ENCODE measurements at regions not wholly inside any gene's neighbourhood (a gene's known extent, or its start where the extent isn't known, plus 50 kb on each side); places are given as distances from the start of the nearest gene placed in this dataset.
"Not testable (repeated sequence)": the region's sequence is repeated elsewhere in the genome, so short reads cannot be mapped to it uniquely, and the experiment has no call there.

DNA sequence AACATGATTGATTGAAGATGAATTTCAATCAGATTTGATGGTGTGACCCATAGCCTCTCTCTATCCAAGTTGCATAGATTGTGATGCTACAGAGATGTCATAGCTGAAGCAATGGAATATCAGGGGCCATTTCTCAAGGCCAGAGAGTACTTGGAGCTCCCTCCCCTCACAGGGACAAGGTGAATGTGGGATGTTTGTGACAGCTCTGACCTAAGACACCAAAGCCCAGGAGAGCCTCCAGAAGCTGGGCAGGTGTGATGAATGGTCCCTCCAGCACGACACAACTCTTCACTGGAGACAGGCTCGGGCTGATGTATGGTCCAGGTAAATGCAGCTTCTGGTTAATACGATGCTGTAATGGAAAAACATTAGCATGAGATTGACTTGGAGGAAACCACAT is 101.0 kb upstream of the ZC3H12A start:
- H3K27me3 Mint-ChIP-seq = peaks cover 14% of the 10 kb centered on the region
- no peaks in the 10 kb centered on the region for H3K9me3 Mint-ChIP-seq (ENCODE audit: insufficient read depth)
- WGBS (ENCODE audit: insufficient coverage) = 89% methylated on average over 3 of the region's 3 CpGs
- H3K9me3 ChIP-seq (ENCODE audit: control extremely low read depth in 1 of 3, control insufficient read depth in 2 of 3, insufficient read depth in 1 of 3, low read length in 2 of 3) = peaks cover 0 to 9% (median 0%) of the 10 kb centered on the region in 3 donors
- DNase-seq = no peak
- peaks cover 0 to 28% of the 10 kb centered on the region in 2 donors for H3K4me1 ChIP-seq (ENCODE audit: control insufficient read depth in 2 of 2, insufficient read depth in 2 of 2, low read length in 2 of 2)
- H3K36me3 ChIP-seq (replicated peaks in 1 of 2; ENCODE audit: control extremely low read depth in 1 of 2, control insufficient read depth in 1 of 2, extremely low read depth in 1 of 2, insufficient read depth in 2 of 2, low read length in 1 of 2) = no peaks in the 10 kb centered on the region
- H2AFZ ChIP-seq (ENCODE audit: insufficient read depth, low read depth, low read length, poor library complexity, severe bottlenecking) = no peak overlapping the region
- H3K9ac ChIP-seq (ENCODE audit: low read length) = no peak overlapping the region
- intact Hi-C loops (cut with micrococcal nuclease) = no loop called here
- no peak overlapping the region for H3K27ac ChIP-seq (ENCODE audit: low read length in 2 of 2)
- no peaks in the 10 kb centered on the region for H3K79me2 ChIP-seq (ENCODE audit: control insufficient read depth, insufficient read depth, low read length)
- ChIA-PET POLR2A (no interaction called here), CTCF (interaction anchor here (0.6 kb wide), 1 partner anchor 857 kb away, joined by 3 read pairs; no protein-coding TSS in a partner anchor)
- H3K4me1 Mint-ChIP-seq = peaks cover 20% of the 10 kb centered on the region
- H3K4me3 Mint-ChIP-seq = no peak overlapping the region
- H3K27me3 ChIP-seq (replicated peaks in 1 of 4; ENCODE audit: control extremely low read depth in 1 of 4, control insufficient read depth in 3 of 4, insufficient read depth in 4 of 4, low read length in 3 of 4) = no peaks in the 10 kb centered on the region
- H4K20me1 ChIP-seq (ENCODE audit: control insufficient read depth, insufficient read depth, low read length, poor library complexity, severe bottlenecking) = no peaks in the 10 kb centered on the region
- no peak overlapping the region for H3K4me3 ChIP-seq (ENCODE audit: control extremely low read depth in 1 of 5, extremely low read depth in 1 of 5, insufficient read depth in 1 of 5, low read depth in 2 of 5, low read length in 4 of 5)
- H3K4me2 ChIP-seq (replicated peaks; ENCODE audit: low read depth, low read length, poor library complexity, severe bottlenecking) = no peak overlapping the region
- ATAC-seq (ENCODE audit: low read depth) = no peak
- no peak overlapping the region for H3K27ac Mint-ChIP-seq
- TF ChIP-seq, protein P1, sequence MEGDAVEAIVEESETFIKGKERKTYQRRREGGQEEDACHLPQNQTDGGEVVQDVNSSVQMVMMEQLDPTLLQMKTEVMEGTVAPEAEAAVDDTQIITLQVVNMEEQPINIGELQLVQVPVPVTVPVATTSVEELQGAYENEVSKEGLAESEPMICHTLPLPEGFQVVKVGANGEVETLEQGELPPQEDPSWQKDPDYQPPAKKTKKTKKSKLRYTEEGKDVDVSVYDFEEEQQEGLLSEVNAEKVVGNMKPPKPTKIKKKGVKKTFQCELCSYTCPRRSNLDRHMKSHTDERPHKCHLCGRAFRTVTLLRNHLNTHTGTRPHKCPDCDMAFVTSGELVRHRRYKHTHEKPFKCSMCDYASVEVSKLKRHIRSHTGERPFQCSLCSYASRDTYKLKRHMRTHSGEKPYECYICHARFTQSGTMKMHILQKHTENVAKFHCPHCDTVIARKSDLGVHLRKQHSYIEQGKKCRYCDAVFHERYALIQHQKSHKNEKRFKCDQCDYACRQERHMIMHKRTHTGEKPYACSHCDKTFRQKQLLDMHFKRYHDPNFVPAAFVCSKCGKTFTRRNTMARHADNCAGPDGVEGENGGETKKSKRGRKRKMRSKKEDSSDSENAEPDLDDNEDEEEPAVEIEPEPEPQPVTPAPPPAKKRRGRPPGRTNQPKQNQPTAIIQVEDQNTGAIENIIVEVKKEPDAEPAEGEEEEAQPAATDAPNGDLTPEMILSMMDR (IDR thresholded peaks at IDR 0.05) = no peak
- TF ChIP-seq EZH2 (IDR thresholded peaks at IDR 0.05; ENCODE audit: borderline replicate concordance, insufficient read depth, low read depth, low read length, poor library complexity, severe bottlenecking) = no peak

DNA sequence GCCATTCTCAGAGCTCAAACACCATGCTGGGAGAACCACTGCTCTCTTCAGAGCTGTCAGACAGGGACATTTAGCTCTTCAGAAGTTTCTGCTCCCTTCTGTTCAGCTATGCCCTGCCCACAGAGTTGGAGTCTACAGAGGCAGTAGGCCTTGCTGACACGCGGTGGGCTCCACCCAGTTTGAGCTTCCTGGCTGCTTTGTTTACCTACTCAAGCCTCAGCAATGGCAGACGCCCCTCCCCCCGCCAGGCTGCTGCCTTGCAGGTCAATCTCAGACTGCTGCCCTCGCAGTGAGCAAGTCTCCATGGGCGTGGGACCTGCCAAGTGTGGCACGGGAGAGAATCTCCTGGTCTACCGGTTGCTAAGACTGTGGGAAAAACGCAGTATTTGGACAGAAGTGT is 93.8 kb upstream of the ZC3H12A start:
- DNase-seq; intact Hi-C loops (cut with micrococcal nuclease); H3K27ac Mint-ChIP-seq: not testable (repeated sequence)

More for the DNA sequence above, 93.8 kb upstream of the ZC3H12A start:
- H3K4me3 ChIP-seq (ENCODE audit: control extremely low read depth in 1 of 5, extremely low read depth in 1 of 5, insufficient read depth in 1 of 5, low read depth in 2 of 5, low read length in 4 of 5); H3K79me2 ChIP-seq (ENCODE audit: control insufficient read depth, insufficient read depth, low read length); H3K27ac ChIP-seq (ENCODE audit: low read length in 2 of 2); H3K9ac ChIP-seq (ENCODE audit: low read length); H2AFZ ChIP-seq (ENCODE audit: insufficient read depth, low read depth, low read length, poor library complexity, severe bottlenecking); H4K20me1 ChIP-seq (ENCODE audit: control insufficient read depth, insufficient read depth, low read length, poor library complexity, severe bottlenecking); H3K9me3 ChIP-seq (ENCODE audit: control extremely low read depth in 1 of 3, control insufficient read depth in 2 of 3, insufficient read depth in 1 of 3, low read length in 2 of 3); H3K4me2 ChIP-seq (replicated peaks; ENCODE audit: low read depth, low read length, poor library complexity, severe bottlenecking); H3K36me3 ChIP-seq (replicated peaks in 1 of 2; ENCODE audit: control extremely low read depth in 1 of 2, control insufficient read depth in 1 of 2, extremely low read depth in 1 of 2, insufficient read depth in 2 of 2, low read length in 1 of 2); H3K9me3 Mint-ChIP-seq (ENCODE audit: insufficient read depth); H3K4me3 Mint-ChIP-seq; ATAC-seq (ENCODE audit: low read depth); H3K27me3 ChIP-seq (replicated peaks in 1 of 4; ENCODE audit: control extremely low read depth in 1 of 4, control insufficient read depth in 3 of 4, insufficient read depth in 4 of 4, low read length in 3 of 4); H3K4me1 ChIP-seq (ENCODE audit: control insufficient read depth in 2 of 2, insufficient read depth in 2 of 2, low read length in 2 of 2); H3K4me1 Mint-ChIP-seq; POLR2A ChIA-PET: not testable (repeated sequence)
- WGBS (ENCODE audit: insufficient coverage) = 49% methylated on average over 9 of the region's 9 CpGs
- CTCF ChIA-PET = interaction anchor here (0.6 kb wide), 1 partner anchor 16 kb away, joined by 5 read pairs; no protein-coding TSS in a partner anchor
- peaks cover 36% of the 10 kb centered on the region for H3K27me3 Mint-ChIP-seq
